Spleen (tissue), 11 donors: ENCODE measurements at regions not wholly inside any gene's neighbourhood (a gene's known extent, or its start where the extent isn't known, plus 50 kb on each side); places are given as distances from the start of the nearest gene placed in this dataset.

Experiments used
- DNase-seq: peaks from one replicate; pipeline ENCODE4 v3.0.0-alpha.2; 2020
- H3K27ac ChIP-seq, 8 donors: fragments of 200-600 bp; sonication (generic) in 7 of 8; 1 replicate in 4 of 8; 2 replicates in 4 of 8; pipeline versions ENCODE4 v1.5.0 to v1.8.0; 2016 to 2021; ENCODE audit warnings: inconsistent platforms in 4 of 8, mild to moderate bottlenecking in 4 of 8, moderate library complexity in 1 of 8
- H3K27me3 ChIP-seq, 7 donors: fragments of 200-600 bp; sonication (generic) in 6 of 7; replicated peaks in 1 of 7; 1 replicate in 4 of 7; 2 replicates in 3 of 7; pipeline versions ENCODE4 v1.5.0 to v1.8.0; 2016 to 2021; ENCODE audit warnings: inconsistent platforms in 3 of 7, mild to moderate bottlenecking in 1 of 7
- H3K36me3 ChIP-seq, 6 donors: fragments of 200-600 bp; sonication (generic) in 5 of 6; 1 replicate in 4 of 6; 2 replicates in 2 of 6; pipeline versions ENCODE4 v1.5.0 to v1.8.0; 2016 to 2021; ENCODE audit warnings: inconsistent platforms in 2 of 6
- H3K4me1 ChIP-seq, 6 donors: fragments of 200-600 bp; sonication (generic) in 5 of 6; 1 replicate in 3 of 6; 2 replicates in 3 of 6; pipeline versions ENCODE4 v1.5.0 to v1.8.0; 2016 to 2021; ENCODE audit warnings: inconsistent platforms in 3 of 6
- H3K4me3 ChIP-seq, 8 donors: fragments of 200-600 bp; sonication (generic) in 7 of 8; 1 replicate in 4 of 8; 2 replicates in 4 of 8; pipeline versions ENCODE4 v1.5.0 to v1.8.0; 2016 to 2021; ENCODE audit warnings: inconsistent platforms in 4 of 8, mild to moderate bottlenecking in 4 of 8, moderate library complexity in 2 of 8
- H3K9me3 ChIP-seq, 8 donors: fragments of 200-600 bp; sonication (generic) in 7 of 8; 1 replicate in 4 of 8; 2 replicates in 4 of 8; pipeline versions ENCODE4 v1.5.0 to v1.8.0; 2016 to 2021; ENCODE audit warnings: inconsistent platforms in 4 of 8
- CTCF ChIP-seq, 11 experiments: fragments of 200-600 bp in 7 of 11; fragments of 450-650 bp in 4 of 11; sonication (generic) in 4 of 11; IDR thresholded peaks in 8 of 11; conservative IDR thresholded peaks in 3 of 11; 1 replicate in 7 of 11; 2 replicates in 4 of 11; pipeline versions ENCODE4 v1.4.0 to v1.8.0; 2016 to 2021; ENCODE audit warnings: antibody characterized with exemption in 11 of 11, inconsistent platforms in 4 of 11, mild to moderate bottlenecking in 1 of 11
- POLR2A ChIP-seq, 3 donors: fragments of 450-650 bp; IDR thresholded peaks; one replicate each; pipeline ENCODE4 v1.5.1; 2017; ENCODE audit warnings: antibody characterized with exemption in 3 of 3, mild to moderate bottlenecking in 1 of 3
- POLR2AphosphoS5 ChIP-seq, 3 donors: sonication (generic); formaldehyde crosslinking; IDR thresholded peaks; one replicate each; pipeline ENCODE4 v1.5.1; 2017; ENCODE audit warnings: antibody characterized with exemption in 3 of 3
- WGBS, 5 donors: extraction: QIAGEN DNeasy Blood & Tissue Kit in 3 of 5; methylation state at CpG; one replicate each; pipeline versions ENCODE4 v1.1.5 to v1.1.7; 2013 to 2018; 5-methylcytosine and 5-hydroxymethylcytosine counted together
- intact Hi-C: fragments of 100-400 bp; cut with DNase I; formaldehyde crosslinking; loops from one replicate; pipeline ENCODE4 v1.15.0; 2023; ENCODE audit warnings: low total_unique reads
- donor health status: healthy with polysubstance abuse.
- donor health status: DM: no; HTN: no; CAD: no; lungs with moderate emphysema.
- donor health status: DM: no; HTN: no; CAD: no.
- donor health status: Bipolar disorder and iron deficiency.
- donor health status: healthy.
- donor health status: DM: no; HTN: no; CAD: no.
- donor health status: DM: yes; HTN: yes; CAD: no.

DNA sequence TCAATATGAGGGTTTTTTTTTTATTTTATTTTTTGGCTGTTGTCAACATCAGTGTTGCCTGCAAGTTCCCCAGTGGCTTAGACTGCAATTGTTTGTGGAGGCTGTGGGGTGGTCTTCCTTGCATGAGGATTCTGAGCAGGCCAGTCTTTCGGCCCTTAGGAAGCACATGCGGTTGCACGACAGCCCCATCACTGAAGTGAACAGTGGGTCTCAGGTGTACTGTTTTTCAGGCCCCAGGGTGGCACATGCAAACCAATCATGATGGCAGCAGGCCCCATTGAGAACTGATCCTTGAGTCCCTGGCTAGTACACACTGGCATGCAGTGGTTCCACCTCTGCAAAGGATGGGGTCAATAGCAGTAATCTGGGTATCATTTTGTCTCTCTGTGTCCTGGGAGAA, 768.7 kb downstream of the EPHA3 start:
- Histone ChIP-seq H3K36me3 (no peaks in the 10 kb centered on the region), H3K4me1 (no peaks in the 10 kb centered on the region), H3K4me3 (no peak overlapping the region), H3K9me3 (peaks cover 0 to 37% (median 9%) of the 10 kb centered on the region in 8 donors), H3K27ac (no peak overlapping the region), H3K27me3 (no peaks in the 10 kb centered on the region)
- intact Hi-C loops = no loop called here
- 90 to 96% (median 94%) methylated on average over 3 of the region's 3 CpGs for WGBS, 5 donors
- no peak for DNase-seq
- TF ChIP-seq CTCF (IDR thresholded peaks at IDR 0.05 in 8 of 11, conservative IDR thresholded peaks at IDR 0.05 in 3 of 11) = no peak
- no peak for TF ChIP-seq POLR2A (IDR thresholded peaks at IDR 0.05)
- no peak for TF ChIP-seq POLR2AphosphoS5 (IDR thresholded peaks at IDR 0.05)

GRCh38 chr3:89877230-89877629, 769.8 kb downstream of the EPHA3 start:
- Histone ChIP-seq H3K4me3 (no peak overlapping the region), H3K36me3 (no peaks in the 10 kb centered on the region), H3K4me1 (no peaks in the 10 kb centered on the region), H3K9me3 (peaks cover 0 to 41% (median 14%) of the 10 kb centered on the region in 8 donors), H3K27ac (no peak overlapping the region), H3K27me3 (no peaks in the 10 kb centered on the region)
- DNase-seq = no peak
- TF ChIP-seq POLR2AphosphoS5 (IDR thresholded peaks at IDR 0.05) = no peak
- TF ChIP-seq POLR2A (IDR thresholded peaks at IDR 0.05) = no peak
- no peak for TF ChIP-seq CTCF (IDR thresholded peaks at IDR 0.05 in 8 of 11, conservative IDR thresholded peaks at IDR 0.05 in 3 of 11)
- intact Hi-C loops = no loop called here
- WGBS, 5 donors = 61 to 82% (median 70%) methylated on average over 2 of the region's 2 CpGs

DNA sequence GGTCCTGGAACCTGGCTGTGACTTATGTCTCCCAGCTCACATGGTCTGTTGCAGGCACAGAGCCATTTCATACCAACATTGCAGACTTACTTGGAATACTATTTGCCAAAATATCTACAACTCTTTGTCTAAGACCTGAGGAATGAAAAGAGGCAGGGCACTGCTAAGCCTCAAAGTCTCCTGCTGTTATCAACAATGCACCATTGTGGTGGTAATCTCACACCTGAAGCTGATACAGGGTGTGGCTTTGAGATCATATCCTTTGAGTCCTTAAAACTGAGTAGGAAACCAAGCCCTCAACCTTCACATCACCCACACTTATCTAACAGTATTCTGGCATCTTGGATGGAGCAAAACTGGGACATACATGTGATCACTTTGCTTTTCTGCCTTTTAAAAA, 782.0 kb downstream of the EPHA3 start:
- intact Hi-C loops = no loop called here
- H3K4me3 ChIP-seq = no peak overlapping the region
- H3K27ac ChIP-seq = no peak overlapping the region
- H3K27me3 ChIP-seq = no peaks in the 10 kb centered on the region
- H3K9me3 ChIP-seq = peaks cover 0 to 37% (median 15%) of the 10 kb centered on the region in 8 donors
- TF ChIP-seq POLR2AphosphoS5 (IDR thresholded peaks at IDR 0.05) (no peak), CTCF (IDR thresholded peaks at IDR 0.05 in 8 of 11, conservative IDR thresholded peaks at IDR 0.05 in 3 of 11) (no peak), POLR2A (IDR thresholded peaks at IDR 0.05) (no peak)
- no peaks in the 10 kb centered on the region for H3K4me1 ChIP-seq
- DNase-seq = no peak
- H3K36me3 ChIP-seq = no peaks in the 10 kb centered on the region

DNA sequence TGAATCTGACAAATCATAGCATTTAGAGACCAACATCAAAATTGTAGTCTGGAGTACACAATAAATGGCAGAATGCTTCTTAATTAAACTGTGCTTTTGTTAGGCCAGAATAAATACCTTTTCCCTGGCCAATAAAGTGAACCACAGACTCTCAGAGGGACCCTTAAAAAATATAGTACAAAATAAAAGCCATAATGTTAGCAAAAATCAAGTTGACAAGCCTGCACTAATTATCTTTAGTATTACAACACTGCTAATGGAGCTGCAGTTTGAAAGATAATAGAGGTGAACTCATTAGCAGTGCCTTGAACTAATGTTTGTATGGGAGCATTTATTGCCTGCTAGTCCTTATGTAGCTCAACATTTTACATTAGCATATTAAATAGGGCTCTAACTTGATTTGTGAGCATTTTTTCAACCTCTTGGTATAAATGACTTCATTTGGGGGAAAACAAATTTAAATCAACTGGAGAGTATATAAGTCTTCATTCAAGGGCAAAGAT, 801.3 kb downstream of the EPHA3 start:
- Histone ChIP-seq H3K9me3 (peaks cover 0 to 15% (median 10%) of the 10 kb centered on the region in 8 donors), H3K36me3 (no peaks in the 10 kb centered on the region), H3K27me3 (no peaks in the 10 kb centered on the region), H3K4me1 (no peaks in the 10 kb centered on the region), H3K4me3 (no peak overlapping the region), H3K27ac (no peak overlapping the region)
- no peak for DNase-seq
- TF ChIP-seq CTCF (IDR thresholded peaks at IDR 0.05 in 8 of 11, conservative IDR thresholded peaks at IDR 0.05 in 3 of 11) (no peak), POLR2AphosphoS5 (IDR thresholded peaks at IDR 0.05) (no peak), POLR2A (IDR thresholded peaks at IDR 0.05) (no peak)
- intact Hi-C loops = no loop called here
